ENCODE measurements at regions not wholly inside any gene's neighbourhood (a gene's known extent, or its start where the extent isn't known, plus 50 kb on each side); places are given as distances from the start of the nearest gene placed in this dataset.
"Not testable (repeated sequence)": the region's sequence is repeated elsewhere in the genome, so short reads cannot be mapped to it uniquely, and the experiment has no call there.

DNA sequence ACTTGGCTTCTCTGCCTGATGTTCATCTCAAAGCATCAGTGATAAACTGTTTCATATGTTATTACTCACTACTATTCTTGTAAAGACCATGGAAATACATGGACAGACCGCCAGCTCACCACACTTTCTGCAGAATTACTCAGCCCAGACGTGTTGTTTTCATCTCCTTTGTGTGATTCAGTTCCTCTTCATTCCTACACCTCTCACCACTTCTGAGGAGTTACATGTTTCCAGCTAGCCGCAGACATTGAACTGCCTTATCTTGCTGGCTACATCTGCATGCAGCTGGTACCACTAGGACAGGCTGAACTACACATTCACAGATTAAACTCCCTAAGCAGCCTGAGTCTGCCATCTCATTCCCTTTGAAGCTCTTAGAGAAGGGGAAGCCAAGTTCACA is 443.2 kb upstream of the FGF16 start:
- DNase-seq: no peak

DNA sequence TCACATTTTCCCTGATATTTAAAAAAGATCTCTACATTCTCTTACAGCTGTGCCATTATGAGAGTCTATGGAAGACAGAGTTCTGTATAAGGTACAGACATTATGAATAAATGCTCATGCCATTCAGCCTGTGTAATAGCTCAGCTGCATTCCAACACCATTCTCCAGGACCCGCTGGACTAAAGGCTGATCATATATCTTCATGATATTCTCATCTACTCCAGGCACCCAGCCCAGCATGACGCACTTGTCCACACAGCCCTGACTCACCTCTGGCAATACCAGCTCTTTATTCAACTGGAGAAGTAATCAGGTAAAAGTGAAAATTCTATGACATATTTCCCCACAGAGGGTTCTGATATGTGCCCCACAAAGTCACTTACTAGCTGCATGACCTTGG is 437.5 kb upstream of the FGF16 start:
- no peak for DNase-seq

DNA sequence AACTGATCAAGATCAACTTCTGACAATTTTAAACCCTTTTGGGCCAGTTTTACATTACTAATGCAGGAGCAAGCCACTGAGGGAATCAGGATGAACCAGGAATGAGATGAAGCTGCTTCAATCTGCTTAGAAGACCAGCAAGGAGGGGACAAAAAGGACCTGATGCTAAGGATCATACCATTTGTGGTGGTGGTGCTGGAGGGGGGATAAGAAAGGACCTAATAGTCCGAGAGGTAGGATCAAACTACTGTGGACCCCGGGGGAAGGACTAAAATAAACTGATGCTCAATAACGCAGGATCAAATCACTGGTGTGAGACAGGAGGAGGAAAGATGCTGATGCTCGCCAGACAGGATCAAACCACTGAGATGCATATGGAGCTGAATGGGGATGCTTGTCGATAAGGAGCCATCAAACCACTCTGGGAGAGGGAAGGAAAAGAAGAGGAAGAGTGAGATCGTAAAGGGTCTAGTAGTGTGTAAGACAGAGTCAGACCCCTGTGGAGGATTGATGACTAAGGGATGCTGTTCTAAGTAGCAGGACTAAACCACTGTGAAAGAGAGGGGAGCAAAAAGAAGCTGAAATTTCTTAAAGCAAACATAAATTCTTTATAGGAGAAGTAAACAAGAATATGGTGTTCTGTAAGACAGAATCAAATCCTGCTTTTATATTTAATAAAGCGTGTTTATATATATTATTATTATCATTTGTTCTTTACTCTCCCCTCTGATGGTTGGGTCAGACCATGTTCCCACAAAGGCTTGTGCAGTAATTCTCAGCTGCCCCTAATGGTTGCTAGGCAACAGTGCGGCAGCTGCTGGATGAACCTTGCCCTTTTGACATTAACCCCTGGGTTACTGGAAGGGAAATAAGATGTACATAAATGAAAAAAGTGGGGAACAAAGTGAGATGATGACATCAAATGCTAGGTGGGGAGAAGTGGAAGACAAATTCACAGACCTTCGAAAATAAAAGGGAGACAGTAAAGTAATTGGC is 432.5 kb upstream of the FGF16 start:
- no peak for DNase-seq

DNA sequence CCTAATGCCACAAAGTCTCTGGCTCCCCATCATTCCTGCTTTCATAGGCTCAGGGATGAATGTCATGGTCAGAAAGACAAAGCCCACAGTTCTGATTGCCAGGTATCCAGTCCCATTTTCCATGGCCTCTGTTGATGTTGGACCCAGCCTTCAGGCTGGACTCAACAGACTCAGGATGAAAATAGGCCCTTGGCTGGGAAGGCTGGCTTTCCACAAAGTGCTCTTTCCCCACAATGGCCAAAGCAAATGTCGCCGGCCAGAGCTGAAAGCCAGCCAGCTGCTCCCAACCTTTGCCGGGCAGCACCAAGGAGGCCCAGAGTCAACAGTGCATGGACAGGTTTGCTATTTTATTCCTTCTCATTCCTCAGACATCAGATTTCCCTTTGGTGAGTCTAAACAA is 430.1 kb upstream of the FGF16 start:
- no peak for DNase-seq

DNA sequence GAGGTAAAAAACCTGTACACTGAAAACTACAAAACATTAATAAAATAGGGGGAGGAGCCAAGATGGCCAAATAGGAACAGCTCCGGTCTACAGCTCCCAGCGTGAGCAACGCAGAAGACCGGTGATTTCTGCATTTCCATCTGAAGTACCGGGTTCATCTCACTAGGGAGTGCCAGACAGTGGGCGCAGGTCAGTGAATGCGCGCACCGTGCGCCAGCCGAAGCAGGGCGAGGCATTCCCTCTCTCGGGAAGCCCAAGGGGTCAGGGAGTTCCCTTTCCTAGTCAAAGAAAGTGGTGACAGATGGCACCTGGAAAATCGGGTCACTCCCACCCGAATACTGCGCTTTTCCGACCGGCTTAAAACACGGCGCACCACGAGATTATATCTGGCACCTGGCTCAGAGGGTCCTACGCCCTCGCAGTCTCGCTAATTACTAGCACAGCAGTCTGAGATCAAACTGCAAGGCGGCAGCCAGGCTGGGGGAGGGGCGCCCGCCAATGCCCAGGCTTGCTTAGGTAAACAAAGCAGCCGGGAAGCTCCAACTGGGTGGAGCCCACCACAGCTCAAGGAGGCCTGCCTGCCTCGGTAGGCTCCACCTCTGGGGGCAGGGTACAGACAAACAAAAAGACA is 400.9 kb upstream of the FGF16 start:
- DNase-seq: not testable (repeated sequence)

DNA sequence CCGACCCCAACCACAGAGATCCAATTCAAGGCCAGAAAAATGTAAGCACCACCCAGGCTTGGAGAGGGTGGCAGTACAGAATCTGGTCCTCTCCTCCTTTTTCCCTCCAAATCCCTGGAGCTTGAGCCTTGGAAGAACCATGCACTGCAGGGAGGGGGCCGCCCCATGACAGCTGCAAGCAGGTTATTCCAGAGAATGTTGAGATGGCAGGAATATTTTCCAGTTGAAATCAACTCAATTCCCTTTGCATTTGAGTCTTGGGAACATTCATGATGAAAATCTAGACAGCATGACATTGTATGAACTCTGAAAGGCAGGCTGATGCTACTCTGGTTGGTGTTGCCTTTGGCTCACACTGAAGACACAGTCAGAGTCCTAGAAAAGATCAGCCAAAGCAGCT is 386.6 kb upstream of the FGF16 start:
- no peak for DNase-seq

DNA sequence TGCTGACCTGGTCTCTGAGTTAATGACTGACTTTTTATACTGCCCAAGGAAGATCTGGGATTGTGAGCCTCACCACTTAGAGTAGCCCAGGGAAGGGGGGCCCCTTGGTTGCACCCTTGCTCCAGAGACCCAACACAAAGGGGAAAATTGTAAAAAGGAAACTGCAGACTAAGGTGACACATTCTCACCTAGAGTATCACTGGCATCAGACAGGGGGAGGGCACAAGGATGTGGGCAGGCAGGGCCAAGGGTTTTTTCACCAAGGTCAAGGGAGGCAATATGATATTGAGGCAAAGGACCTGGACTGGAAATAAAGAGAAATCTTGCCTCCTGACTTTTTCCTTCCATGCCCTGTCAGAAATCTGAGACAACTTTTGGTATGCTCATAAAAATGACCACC is 386.2 kb upstream of the FGF16 start:
- no peak for DNase-seq

DNA sequence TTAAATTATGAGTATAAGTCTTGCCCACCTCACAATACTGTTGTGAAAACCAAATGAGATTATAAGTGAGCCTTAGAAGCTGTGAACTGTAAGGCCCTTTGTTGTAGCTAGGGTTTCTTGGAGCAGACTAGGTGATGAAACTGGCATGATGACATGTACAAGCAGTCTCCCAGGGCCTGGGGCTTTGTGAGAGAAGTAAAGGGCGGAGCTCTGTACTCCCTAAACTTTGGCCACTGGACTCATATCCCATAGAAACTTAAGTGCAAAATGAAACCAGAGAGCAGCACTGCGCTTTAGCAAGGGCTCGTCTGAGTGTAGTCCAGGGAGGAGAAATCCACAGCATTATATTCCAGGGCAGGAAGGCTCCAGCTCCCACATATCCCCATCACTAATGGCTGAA is 385.6 kb upstream of the FGF16 start:
- DNase-seq: no peak

DNA sequence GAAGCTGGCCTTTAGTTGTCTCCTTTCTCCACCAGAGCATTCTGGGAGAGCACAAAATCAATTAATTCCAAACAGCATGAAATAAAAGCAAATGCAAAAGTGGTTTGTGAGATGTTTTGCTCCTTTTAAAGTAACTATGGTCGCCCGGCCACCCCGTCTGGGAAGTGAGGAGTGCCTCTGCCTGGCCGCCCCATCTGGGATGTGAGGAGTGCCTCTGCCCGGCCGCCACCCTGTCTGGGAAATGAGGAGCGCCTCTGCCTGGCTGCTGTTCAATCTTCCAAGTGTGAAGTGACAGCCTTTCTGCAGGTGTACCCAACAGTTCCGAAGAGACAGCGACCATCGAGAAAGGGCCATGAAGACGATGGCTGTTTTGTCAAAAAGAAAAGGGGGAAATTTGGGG is 381.3 kb upstream of the FGF16 start:
- no peak for DNase-seq

DNA sequence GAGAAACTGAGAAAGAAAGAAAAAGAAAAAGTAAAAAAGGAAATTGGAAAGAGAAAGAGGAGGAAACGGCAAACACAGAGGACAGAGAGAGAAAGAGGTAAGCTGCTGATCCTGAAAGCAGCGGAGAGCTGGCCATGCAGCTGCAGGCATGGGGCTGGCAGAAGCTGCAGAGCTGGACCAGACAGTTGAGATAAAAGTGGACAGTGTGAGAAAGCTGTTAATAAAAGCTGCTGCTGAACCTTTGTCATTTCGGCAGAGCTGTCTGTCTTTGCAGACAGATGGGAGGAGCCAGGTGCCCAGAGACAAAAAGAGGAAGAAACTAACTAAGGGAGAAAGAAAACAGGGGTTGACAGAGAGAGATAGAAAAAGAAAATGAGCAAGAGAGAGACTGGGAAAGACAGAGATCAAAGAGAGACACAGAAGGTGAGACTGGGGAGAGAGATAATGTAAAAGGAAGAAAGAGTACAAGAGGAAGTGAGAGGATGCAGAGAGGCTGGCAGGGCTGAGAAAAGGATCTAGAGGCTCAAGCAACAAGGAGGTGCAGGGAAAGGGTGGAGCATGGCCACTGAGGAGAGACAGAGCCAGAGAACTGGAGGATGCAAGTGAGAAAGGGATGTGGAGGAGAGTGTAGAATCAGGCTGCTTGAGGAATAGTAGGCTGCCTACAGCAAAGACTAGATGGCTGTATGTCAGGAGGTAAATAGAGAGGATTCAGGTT is 376.8 kb upstream of the FGF16 start:
- no peak for DNase-seq

DNA sequence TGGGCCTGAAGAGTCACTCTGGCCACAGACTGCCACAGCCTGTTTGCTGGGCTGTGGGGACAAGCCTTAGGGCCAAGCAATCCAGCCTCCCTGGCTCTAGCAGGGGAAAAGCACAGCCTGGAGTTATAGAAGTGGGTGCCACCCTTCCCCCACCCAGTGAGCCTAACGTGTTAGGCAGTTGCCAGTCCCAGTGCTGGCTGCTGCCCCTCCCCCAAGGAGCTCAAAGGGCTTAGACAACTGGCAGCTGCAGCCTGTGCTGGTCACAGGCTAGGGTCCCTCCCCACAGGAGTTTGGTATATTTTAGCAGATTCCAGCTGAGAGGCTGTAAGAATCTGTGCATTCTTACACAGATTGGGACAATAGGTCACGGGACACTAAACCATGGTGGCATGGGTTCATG is 370.3 kb upstream of the FGF16 start:
- DNase-seq: no peak

DNA sequence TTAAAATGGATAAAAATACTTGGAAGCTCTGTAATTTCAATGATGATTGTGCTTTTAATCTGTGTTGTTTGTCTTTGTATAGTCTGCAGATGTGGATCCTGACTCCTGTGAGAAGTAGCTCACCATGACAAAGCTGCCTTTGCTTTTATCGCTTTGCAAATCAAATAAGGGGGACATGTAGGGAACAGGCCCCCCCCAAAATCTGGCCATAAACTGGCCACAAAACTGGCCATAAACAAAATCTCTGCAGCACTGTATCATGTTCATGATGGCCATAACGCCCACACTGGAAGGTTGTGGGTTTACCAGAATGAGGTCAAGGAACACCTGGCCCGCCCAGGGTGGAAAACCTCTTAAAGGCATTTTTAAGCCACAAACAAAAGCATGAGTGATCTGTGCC is 366.0 kb upstream of the FGF16 start:
- DNase-seq: not testable (repeated sequence)

DNA sequence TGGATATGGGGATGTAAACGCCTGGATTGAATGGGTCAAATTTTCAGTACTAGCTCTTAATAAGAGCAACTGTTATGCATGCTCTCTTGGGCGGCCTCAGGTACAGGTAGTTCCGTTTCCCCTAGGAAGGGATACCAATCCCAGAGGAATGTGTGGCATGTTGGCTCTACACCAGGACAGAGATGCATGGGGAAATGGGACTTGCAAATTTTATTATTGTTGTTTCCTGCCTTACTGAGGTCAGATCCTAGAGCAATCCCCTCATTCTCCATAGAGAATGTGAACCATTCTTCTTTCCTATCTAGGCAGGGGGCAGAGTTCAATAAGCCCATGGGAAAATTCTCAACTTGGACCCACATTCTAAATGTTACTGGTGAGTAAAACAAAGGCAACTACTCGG is 361.8 kb upstream of the FGF16 start:
- no peak for DNase-seq

DNA sequence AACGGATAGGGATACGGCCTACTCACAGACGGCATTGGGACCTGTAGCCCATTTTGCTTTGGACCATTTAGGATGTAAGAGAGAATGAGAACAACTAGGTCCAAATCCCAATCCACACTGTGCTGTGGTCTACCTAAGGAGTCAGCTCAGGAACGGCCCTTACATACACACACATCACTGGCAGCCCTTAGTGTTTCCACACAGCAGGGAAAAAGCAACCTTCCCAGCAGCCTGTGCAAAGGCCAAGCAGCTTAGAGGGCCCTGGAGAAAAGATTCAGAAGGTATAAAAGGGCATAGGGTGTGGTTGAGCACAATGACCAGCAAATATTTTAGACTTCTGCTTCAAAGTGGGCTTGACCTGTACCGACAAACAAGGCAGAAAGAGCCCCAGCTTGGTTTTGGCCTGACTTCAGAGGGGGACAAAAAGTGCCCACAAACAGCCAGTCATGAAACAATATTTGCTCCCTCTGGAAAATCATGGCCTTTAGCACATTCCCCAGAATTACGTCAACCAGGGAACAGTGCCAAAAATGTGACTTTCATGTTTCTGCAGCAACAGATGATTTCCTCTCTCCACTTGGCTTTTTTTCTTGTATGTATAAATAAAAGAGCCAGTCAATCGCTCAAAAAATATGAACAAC is 359.5 kb upstream of the FGF16 start:
- no peak for DNase-seq

DNA sequence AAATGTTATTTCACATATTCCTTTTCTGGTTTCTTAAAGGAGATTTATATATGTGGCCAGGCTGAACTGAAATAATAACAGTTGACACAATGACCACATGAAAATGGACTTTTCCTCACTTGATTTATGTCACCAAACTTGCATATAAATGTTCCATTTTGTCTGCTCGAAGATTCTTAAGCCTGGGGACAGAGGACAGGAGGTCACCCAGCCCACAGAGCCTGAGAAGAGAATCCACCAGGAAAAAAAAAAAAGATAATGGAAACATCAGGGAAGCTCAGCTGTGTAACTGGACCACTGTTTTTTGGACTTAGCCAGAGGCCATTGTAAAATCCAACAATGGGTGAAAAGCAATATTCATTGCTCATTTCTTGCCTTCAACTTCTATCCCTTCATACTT is 359.0 kb upstream of the FGF16 start:
- DNase-seq: no peak

DNA sequence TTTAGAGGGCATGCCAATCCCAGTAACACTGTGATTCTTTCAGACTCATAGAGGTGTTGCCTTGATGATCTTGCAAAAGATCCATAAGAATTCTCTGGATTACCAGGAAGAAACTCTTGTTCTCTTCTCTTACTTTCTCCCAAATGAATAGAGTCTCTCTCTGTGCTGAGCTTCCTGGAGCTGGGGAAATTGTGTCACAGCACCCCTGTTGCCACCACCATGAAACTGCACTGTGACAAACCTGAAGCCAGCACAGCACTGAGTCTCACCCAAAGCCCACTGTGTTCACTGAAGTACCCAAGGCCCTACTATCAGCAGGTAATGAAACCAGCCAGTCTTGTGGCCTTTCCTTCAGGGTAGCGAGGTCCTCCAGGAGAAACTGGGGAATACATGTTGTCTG is 332.7 kb upstream of the FGF16 start:
- no peak for DNase-seq

DNA sequence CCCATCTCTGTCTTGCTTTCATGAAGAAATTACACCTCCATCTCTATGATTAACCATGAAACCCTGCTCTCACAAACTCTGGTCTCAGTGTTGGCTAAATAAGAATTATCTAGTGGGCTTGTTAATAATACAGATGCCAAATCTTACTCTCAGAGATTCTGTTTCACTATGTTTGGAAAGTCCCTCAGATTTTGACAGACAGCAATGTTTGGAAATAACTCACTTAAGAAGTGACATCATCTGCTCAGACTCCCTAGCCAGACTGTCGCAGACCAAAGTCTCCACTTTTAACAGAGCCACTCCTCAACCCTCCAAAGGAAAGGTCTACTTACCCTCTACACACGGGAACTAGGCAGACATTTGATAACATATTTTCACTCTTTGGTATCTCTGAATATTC is 328.5 kb upstream of the FGF16 start:
- DNase-seq: no peak

DNA sequence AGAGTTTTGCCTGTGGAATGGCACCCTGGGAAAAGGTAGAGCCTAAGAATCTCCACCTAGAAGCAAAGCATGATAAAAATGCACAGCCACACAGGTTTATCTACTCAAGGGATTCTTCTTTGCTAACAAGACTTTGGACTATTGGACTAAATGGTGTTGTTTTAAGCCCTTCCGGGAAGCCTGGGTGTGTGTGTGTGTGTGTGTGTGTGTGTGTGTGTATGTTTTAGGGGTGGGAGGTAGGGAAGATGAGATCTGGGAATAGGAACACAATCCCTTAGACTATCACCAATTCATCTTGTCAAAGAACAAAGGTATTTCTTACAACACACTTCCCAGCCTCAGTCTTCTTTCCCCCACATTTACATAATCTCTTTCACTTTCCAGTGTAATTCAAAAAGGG is 327.5 kb upstream of the FGF16 start:
- no peak for DNase-seq

DNA sequence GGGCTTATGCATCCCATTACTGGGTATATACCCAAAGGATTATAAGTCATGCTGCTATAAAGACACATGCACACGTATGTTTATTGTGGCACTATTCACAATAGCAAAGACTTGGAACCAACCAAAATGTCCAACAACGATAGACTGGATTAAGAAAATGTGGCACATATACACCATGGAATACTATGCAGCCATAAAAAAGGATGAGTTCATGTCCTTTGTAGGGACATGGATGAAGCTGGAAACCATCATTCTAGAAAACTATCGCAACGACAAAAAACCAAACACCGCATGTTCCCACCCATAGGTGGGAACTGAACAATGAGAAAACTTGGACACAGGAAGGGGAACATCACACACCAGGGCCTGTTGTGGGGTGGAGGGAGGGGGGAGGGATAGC is 323.3 kb upstream of the FGF16 start:
- DNase-seq: not testable (repeated sequence)

DNA sequence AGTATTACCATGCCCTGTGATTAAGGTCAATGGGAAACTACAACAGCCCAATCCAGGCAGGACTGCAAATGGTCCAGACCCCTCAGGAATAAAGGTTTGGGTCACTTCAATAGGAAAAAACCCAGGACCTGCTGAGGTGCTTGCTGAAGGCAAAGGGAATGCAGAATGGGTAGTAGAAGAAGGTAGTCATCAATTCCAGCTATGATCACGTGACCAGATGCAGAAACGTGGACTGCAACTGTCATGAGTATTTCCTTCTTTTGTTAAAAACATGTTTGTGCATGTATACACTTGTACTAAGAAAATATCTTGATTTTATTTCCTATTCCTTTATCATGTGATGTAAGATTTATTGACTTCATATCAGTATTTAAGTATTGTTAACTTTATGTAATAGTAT is 319.6 kb upstream of the FGF16 start:
- not testable (repeated sequence) for DNase-seq

DNA sequence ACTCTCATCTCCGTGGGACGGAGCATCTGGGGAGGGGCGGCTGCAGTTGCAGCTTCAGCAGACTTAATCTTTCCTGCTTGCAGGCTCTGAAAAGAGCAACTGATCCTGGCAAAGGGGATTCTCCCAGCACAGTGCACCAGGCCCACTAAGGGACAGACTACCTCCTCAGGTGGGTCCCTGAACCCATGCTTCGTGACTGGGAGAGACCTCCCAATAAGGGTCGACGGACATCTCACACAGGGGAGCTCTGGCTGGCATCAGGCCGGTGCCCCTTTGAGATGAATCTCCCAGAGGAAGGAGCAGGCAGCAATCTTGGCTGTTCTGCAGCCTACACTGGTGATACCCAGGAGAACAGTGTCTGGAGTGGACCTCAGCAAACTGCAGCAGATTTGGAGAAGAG is 303.3 kb upstream of the FGF16 start:
- DNase-seq: no peak

DNA sequence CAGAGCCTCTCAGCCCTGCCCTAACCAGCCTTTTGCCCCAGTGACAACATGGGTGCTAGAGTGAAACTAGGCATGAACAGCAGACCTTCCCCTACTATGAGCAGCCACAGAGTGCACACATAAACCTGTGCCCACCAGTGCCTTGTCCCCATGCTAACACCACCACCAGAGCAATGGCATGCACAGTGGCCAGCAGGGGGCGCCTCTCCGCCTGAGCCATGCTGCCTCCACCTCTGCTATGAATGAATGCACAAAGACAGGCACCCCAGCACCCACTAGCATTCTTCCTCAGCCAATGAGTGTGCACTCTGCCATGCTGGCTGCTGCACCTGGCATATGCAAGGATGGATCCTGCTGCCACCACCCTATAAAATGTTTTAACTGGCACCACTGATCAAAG is 286.9 kb upstream of the FGF16 start:
- peak; percentile 3 for DNase-seq

DNA sequence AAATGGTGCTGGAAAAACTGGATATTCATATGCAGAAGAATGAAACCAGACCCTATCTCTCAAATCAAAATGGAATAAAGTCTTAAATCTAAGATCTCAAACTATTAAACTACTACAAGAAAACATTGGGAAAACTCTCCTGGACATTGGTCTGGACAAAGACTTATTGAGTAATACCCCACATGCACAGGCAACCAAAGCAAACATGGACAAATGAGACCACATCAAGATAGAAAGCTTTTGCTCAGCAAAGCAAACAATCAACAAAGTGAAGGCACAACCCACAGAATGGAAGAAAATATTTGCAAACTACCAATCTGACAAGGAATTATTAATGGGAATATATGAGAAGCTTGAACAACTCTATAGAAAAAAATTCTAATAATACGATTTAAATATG is 284.4 kb upstream of the FGF16 start:
- no peak for DNase-seq
